Liver (tissue), 8 donors: ENCODE measurements at regions not wholly inside any gene's neighbourhood (a gene's known extent, or its start where the extent isn't known, plus 50 kb on each side); places are given as distances from the start of the nearest gene placed in this dataset.

Source experiments
- DNase-seq: peaks from one replicate; pipeline ENCODE4 v3.0.0-alpha.2; 2017; ENCODE audit warnings: low spot score
- H3K27ac ChIP-seq, 2 donors: one replicate each; pipeline ENCODE4 v1.7.0; 2013; ENCODE audit warnings: inconsistent platforms in 2 of 2, low read length in 2 of 2, control low read depth in 1 of 2, low read depth in 1 of 2, mild to moderate bottlenecking in 1 of 2
- H3K27me3 ChIP-seq, 4 donors: one replicate each; pipeline versions ENCODE4 v1.6.1 to v1.7.0; 2013; ENCODE audit warnings: low read length in 3 of 4, inconsistent platforms in 1 of 4, mild to moderate bottlenecking in 1 of 4, moderate library complexity in 1 of 4; ENCODE audit not compliant: control insufficient read depth in 4 of 4, insufficient read depth in 4 of 4
- H3K36me3 ChIP-seq, 4 donors: one replicate each; pipeline versions ENCODE4 v1.6.1 to v1.7.0; 2013; ENCODE audit warnings: low read length in 3 of 4, mild to moderate bottlenecking in 3 of 4, low read depth in 1 of 4, moderate library complexity in 1 of 4; ENCODE audit not compliant: control insufficient read depth in 4 of 4, insufficient read depth in 3 of 4
- H3K4me1 ChIP-seq, 4 donors: one replicate each; pipeline versions ENCODE4 v1.6.1 to v1.7.0; 2013; ENCODE audit warnings: low read length in 3 of 4, mild to moderate bottlenecking in 3 of 4, moderate library complexity in 1 of 4; ENCODE audit not compliant: control insufficient read depth in 4 of 4, insufficient read depth in 4 of 4
- H3K4me3 ChIP-seq, 3 donors: one replicate each; pipeline versions ENCODE4 v1.6.1 to v1.7.0; 2013; ENCODE audit warnings: low read length in 3 of 3, control low read depth in 1 of 3, low read depth in 1 of 3, mild to moderate bottlenecking in 1 of 3
- H3K9ac ChIP-seq, 2 donors: one replicate each; pipeline ENCODE4 v1.7.0; 2013; ENCODE audit warnings: low read length in 2 of 2, mild to moderate bottlenecking in 2 of 2, moderate library complexity in 2 of 2, control low read depth in 1 of 2, low read depth in 1 of 2
- H3K9me3 ChIP-seq, 4 donors: one replicate each; pipeline versions ENCODE4 v1.6.1 to v1.7.0; 2013; ENCODE audit warnings: low read length in 3 of 4; ENCODE audit not compliant: control insufficient read depth in 4 of 4
- ATF3 ChIP-seq: IDR thresholded peaks from 2 replicates; pipeline ENCODE4 v1.6.1; 2016; ENCODE audit warnings: antibody characterized with exemption
- EGR1 ChIP-seq, 2 donors: IDR thresholded peaks; 2 replicates each; pipeline ENCODE4 v1.6.1; 2016 to 2018; ENCODE audit warnings: antibody characterized with exemption in 2 of 2, low read depth in 2 of 2
- FOXA2 ChIP-seq: IDR thresholded peaks from 2 replicates; pipeline ENCODE4 v1.6.1; 2016; ENCODE audit warnings: antibody characterized with exemption
- GABPA ChIP-seq, 2 donors: IDR thresholded peaks in 1 of 2; conservative IDR thresholded peaks in 1 of 2; 2 replicates each; pipeline ENCODE4 v1.6.1; 2016; ENCODE audit warnings: antibody characterized with exemption in 2 of 2, mild to moderate bottlenecking in 1 of 2, moderate library complexity in 1 of 2
- HNF4G ChIP-seq: IDR thresholded peaks from 2 replicates; pipeline ENCODE4 v1.6.1; 2016; ENCODE audit warnings: antibody characterized with exemption
- JUND ChIP-seq, 2 donors: IDR thresholded peaks; 2 replicates each; pipeline ENCODE4 v1.6.1; 2016; ENCODE audit warnings: antibody characterized with exemption in 2 of 2
- MAX ChIP-seq: IDR thresholded peaks from 2 replicates; pipeline ENCODE4 v1.6.1; 2016; ENCODE audit warnings: antibody characterized with exemption
- NR2F2 ChIP-seq: IDR thresholded peaks from 2 replicates; pipeline ENCODE4 v1.6.1; 2016; ENCODE audit warnings: antibody characterized with exemption
- RXRA ChIP-seq, 2 donors: IDR thresholded peaks; 2 replicates each; pipeline ENCODE4 v1.6.1; 2017 to 2018; ENCODE audit warnings: antibody characterized with exemption in 2 of 2, mild to moderate bottlenecking in 1 of 2
- SP1 ChIP-seq: IDR thresholded peaks from 2 replicates; pipeline ENCODE4 v1.6.1; 2018; ENCODE audit warnings: antibody characterized with exemption, mild to moderate bottlenecking
- TAF1 ChIP-seq: conservative IDR thresholded peaks from 2 replicates; pipeline ENCODE4 v1.6.1; 2016; ENCODE audit warnings: antibody characterized with exemption, mild to moderate bottlenecking
- YY1 ChIP-seq: IDR thresholded peaks from 2 replicates; pipeline ENCODE4 v1.6.1; 2016; ENCODE audit warnings: antibody characterized with exemption, mild to moderate bottlenecking
- WGBS: extraction: QIAGEN DNeasy Blood & Tissue Kit; methylation state at CpG from one replicate; pipeline ENCODE4 v1.1.7; 2013; 5-methylcytosine and 5-hydroxymethylcytosine counted together
- TF ChIP-seq, protein P1 (sequence below): fragments of 150-350 bp; IDR thresholded peaks from 2 replicates; pipeline ENCODE4 v1.5.1; 2017; ENCODE audit warnings: improper control_type of control experiment, low read depth, low read length; ENCODE audit not compliant: missing input control
- TF ChIP-seq, protein P2 (sequence below): IDR thresholded peaks from 2 replicates; pipeline ENCODE4 v1.6.1; 2016; ENCODE audit warnings: antibody characterized with exemption
- TF ChIP-seq, protein P3 (sequence below): IDR thresholded peaks from 2 replicates; pipeline ENCODE4 v1.6.1; 2016; ENCODE audit warnings: antibody characterized with exemption, mild to moderate bottlenecking
- donor health status: healthy.
- donor health status: healthy.
- donor health status: healthy.
- donor health status: healthy.
- donor health status: healthy.

DNA sequence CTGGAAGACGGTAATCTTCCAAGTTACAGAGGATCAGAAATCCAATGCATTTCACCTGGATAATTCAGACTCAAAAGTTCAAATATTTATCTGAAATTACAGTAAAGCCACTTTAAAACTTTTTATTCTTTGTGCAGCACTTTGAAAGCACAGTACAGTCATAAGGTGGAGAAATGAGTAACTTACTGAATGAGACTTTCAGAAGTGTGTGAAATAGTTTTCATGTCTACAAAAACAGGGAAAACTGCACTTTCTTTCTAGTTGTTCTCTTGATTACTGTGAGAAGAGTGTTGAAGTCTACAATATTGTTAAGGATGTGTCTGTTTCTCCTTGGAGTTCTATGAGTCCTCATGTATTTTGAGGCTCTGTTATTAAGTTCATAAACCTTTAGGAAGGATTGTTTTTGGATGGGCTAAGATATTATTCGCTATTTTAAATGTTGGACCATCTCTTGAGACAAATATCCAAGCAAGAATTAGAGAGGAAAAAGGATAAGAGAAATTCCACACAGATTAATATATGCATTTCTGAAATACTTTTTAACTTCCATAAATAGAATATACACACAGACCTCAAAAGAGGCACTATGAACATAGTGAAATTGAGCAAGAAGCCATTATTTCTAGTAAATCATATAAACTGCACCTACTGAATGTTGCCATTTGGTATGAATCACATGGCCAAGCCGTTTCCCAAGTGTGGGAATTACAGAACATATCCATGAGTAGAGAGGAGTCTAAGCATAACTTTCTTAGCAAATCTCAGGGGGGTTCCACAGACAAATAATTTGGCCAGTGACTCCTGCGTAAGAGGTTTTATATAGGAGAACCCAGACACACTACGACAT lies 83.6 kb upstream of the PLEKHM1 start:
- no peak overlapping the region for H3K4me3 ChIP-seq
- no peaks in the 10 kb centered on the region for H3K27me3 ChIP-seq
- H3K27ac ChIP-seq: no peak overlapping the region
- no peak for DNase-seq
- H3K4me1 ChIP-seq: no peaks in the 10 kb centered on the region
- H3K9ac ChIP-seq: no peak overlapping the region
- no peaks in the 10 kb centered on the region for H3K9me3 ChIP-seq
- TF ChIP-seq FOXA2: no peak
- no peak for TF ChIP-seq YY1
- TF ChIP-seq, protein P1, sequence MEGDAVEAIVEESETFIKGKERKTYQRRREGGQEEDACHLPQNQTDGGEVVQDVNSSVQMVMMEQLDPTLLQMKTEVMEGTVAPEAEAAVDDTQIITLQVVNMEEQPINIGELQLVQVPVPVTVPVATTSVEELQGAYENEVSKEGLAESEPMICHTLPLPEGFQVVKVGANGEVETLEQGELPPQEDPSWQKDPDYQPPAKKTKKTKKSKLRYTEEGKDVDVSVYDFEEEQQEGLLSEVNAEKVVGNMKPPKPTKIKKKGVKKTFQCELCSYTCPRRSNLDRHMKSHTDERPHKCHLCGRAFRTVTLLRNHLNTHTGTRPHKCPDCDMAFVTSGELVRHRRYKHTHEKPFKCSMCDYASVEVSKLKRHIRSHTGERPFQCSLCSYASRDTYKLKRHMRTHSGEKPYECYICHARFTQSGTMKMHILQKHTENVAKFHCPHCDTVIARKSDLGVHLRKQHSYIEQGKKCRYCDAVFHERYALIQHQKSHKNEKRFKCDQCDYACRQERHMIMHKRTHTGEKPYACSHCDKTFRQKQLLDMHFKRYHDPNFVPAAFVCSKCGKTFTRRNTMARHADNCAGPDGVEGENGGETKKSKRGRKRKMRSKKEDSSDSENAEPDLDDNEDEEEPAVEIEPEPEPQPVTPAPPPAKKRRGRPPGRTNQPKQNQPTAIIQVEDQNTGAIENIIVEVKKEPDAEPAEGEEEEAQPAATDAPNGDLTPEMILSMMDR: no peak
- no peak for TF ChIP-seq GABPA (IDR thresholded peaks at IDR 0.05 in 1 of 2, conservative IDR thresholded peaks at IDR 0.05 in 1 of 2)
- TF ChIP-seq ATF3: no peak
- no peak for TF ChIP-seq SP1
- TF ChIP-seq HNF4G: no peak
- TF ChIP-seq JUND (IDR thresholded peaks at IDR 0.05): no peak
- TF ChIP-seq, protein P2, sequence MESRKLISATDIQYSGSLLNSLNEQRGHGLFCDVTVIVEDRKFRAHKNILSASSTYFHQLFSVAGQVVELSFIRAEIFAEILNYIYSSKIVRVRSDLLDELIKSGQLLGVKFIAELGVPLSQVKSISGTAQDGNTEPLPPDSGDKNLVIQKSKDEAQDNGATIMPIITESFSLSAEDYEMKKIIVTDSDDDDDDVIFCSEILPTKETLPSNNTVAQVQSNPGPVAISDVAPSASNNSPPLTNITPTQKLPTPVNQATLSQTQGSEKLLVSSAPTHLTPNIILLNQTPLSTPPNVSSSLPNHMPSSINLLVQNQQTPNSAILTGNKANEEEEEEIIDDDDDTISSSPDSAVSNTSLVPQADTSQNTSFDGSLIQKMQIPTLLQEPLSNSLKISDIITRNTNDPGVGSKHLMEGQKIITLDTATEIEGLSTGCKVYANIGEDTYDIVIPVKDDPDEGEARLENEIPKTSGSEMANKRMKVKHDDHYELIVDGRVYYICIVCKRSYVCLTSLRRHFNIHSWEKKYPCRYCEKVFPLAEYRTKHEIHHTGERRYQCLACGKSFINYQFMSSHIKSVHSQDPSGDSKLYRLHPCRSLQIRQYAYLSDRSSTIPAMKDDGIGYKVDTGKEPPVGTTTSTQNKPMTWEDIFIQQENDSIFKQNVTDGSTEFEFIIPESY: no peak
- TF ChIP-seq, protein P3, sequence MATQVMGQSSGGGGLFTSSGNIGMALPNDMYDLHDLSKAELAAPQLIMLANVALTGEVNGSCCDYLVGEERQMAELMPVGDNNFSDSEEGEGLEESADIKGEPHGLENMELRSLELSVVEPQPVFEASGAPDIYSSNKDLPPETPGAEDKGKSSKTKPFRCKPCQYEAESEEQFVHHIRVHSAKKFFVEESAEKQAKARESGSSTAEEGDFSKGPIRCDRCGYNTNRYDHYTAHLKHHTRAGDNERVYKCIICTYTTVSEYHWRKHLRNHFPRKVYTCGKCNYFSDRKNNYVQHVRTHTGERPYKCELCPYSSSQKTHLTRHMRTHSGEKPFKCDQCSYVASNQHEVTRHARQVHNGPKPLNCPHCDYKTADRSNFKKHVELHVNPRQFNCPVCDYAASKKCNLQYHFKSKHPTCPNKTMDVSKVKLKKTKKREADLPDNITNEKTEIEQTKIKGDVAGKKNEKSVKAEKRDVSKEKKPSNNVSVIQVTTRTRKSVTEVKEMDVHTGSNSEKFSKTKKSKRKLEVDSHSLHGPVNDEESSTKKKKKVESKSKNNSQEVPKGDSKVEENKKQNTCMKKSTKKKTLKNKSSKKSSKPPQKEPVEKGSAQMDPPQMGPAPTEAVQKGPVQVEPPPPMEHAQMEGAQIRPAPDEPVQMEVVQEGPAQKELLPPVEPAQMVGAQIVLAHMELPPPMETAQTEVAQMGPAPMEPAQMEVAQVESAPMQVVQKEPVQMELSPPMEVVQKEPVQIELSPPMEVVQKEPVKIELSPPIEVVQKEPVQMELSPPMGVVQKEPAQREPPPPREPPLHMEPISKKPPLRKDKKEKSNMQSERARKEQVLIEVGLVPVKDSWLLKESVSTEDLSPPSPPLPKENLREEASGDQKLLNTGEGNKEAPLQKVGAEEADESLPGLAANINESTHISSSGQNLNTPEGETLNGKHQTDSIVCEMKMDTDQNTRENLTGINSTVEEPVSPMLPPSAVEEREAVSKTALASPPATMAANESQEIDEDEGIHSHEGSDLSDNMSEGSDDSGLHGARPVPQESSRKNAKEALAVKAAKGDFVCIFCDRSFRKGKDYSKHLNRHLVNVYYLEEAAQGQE: no peak
- no peak for TF ChIP-seq TAF1
- no peak for TF ChIP-seq MAX
- no peak for TF ChIP-seq NR2F2
- no peak for TF ChIP-seq RXRA (IDR thresholded peaks at IDR 0.05)
- TF ChIP-seq EGR1 (IDR thresholded peaks at IDR 0.05; ENCODE audit: low read depth in 2 of 2): no peak
- WGBS: 88% methylated on average over 5 of the region's 5 CpGs
- H3K36me3 ChIP-seq: no peaks in the 10 kb centered on the region
